Activated CD4-positive, alpha-beta memory T cell treated with anti-CD3 and anti-CD28 coated beads, Interleukin-2, amount 10 ng/mL, durations not matched to agents 7 days and 5 days (primary cell): ENCODE measurements at regions not wholly inside any gene's neighbourhood (a gene's known extent, or its start where the extent isn't known, plus 50 kb on each side); places are given as distances from the start of the nearest gene placed in this dataset.

Experiments
- CTCF ChIA-PET: fragments of 350-600 bp; sonication (Branson Sonifier 250); formaldehyde crosslinking; loops from one replicate; lab custom pipeline; 2021; ENCODE audit warnings: antibody characterized with exemption, inconsistent platforms; lab: Charles Lee
- POLR2A ChIA-PET: fragments of 350-600 bp; sonication (Branson Sonifier 250); formaldehyde crosslinking; loops from one replicate; lab custom pipeline; 2021; ENCODE audit warnings: antibody characterized with exemption; lab: Charles Lee
- DNase-seq: peaks from one replicate; pipeline ENCODE4 v3.0.0-alpha.2; 2020
- H3K27ac Mint-ChIP-seq: one replicate; pipeline ENCODE4 v1.8.0; 2021; ENCODE audit warnings: mild to moderate bottlenecking, mixed read lengths
- H3K27me3 Mint-ChIP-seq: one replicate; pipeline ENCODE4 v1.8.0; 2021; ENCODE audit warnings: mixed read lengths
- H3K36me3 Mint-ChIP-seq: one replicate; pipeline ENCODE4 v1.8.0; 2021; ENCODE audit warnings: low read depth, mixed read lengths
- H3K4me1 Mint-ChIP-seq: one replicate; pipeline ENCODE4 v1.8.0; 2021; ENCODE audit warnings: mixed read lengths
- H3K4me3 Mint-ChIP-seq: one replicate; pipeline ENCODE4 v1.8.0; 2021; ENCODE audit warnings: mild to moderate bottlenecking, mixed read lengths
- H3K9me3 Mint-ChIP-seq: one replicate; pipeline ENCODE4 v1.8.0; 2021; ENCODE audit warnings: mixed read lengths

DNA sequence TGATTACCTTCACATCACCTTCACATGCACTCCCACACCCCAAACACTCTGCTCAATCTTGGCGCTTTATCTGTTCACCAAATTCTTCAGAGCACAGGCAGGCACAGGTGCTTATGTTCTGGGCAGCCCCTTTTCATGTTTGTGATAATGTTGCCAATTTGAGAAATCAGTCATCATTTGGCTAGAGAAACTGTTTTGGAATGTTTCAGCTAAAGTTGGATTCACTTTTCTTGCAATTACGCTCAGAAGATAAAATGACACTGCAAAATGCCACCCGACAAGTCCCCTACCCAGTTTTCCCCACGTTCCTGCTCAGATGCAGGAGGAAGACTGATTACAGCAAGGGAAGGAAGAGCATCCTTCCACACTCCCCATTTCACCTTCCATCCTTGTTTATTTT is 192.9 kb upstream of the LRRN1 start:
- ChIA-PET CTCF (no interaction called here), POLR2A (no interaction called here)
- H3K9me3 Mint-ChIP-seq, result no peaks in the 10 kb centered on the region
- no peaks in the 10 kb centered on the region for H3K27me3 Mint-ChIP-seq
- no peaks in the 10 kb centered on the region for H3K4me1 Mint-ChIP-seq
- DNase-seq, result no peak
- no peaks in the 10 kb centered on the region for H3K36me3 Mint-ChIP-seq
- no peak overlapping the region for H3K4me3 Mint-ChIP-seq
- no peak overlapping the region for H3K27ac Mint-ChIP-seq

DNA sequence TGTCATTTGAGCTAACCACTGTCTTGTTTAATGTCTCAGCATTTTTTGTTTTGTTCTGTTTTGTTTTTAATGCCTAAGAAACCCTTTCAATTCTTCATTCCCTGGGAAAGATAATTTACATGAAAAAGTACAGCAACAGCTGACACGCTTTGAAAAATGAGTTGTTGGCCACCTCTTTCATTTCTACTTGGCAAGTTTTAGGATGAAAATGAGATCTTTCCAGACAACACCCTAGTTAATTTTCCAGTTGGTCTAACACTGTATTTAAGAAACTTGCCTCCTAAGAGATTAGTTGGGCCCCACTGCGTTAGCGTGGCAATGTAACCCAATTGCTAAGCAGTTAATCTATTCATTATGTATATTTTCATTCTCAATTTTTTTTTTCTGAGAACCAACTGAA is 194.0 kb upstream of the LRRN1 start:
- DNase-seq, result no peak
- Mint-ChIP-seq H3K4me3 (no peak overlapping the region), H3K9me3 (no peaks in the 10 kb centered on the region), H3K4me1 (no peaks in the 10 kb centered on the region), H3K36me3 (no peaks in the 10 kb centered on the region), H3K27me3 (no peaks in the 10 kb centered on the region), H3K27ac (no peak overlapping the region)
- ChIA-PET POLR2A (no interaction called here), CTCF (no interaction called here)

DNA sequence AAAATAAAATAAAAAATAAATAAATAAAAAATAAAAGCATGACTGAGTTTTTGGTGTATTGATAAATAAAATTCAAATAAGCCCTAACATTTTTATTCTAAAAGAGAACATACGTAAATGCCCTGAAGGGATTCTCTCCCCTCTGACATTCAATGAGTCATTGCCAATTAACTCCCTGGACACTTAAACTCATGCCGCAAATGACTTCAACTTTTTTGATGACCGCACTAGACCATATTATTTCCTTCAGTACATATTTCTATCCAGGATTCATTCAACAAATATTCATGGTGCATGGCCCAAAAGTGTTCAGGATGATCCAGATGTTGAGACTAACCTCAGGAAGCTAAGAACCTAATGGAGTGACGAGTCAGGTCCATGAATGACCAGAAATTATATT is 195.9 kb upstream of the LRRN1 start:
- CTCF ChIA-PET, result no interaction called here
- POLR2A ChIA-PET, result no interaction called here
- Mint-ChIP-seq H3K27ac (no peak overlapping the region), H3K9me3 (no peaks in the 10 kb centered on the region), H3K36me3 (no peaks in the 10 kb centered on the region), H3K4me1 (no peaks in the 10 kb centered on the region), H3K27me3 (no peaks in the 10 kb centered on the region), H3K4me3 (no peak overlapping the region)
- no peak for DNase-seq

DNA sequence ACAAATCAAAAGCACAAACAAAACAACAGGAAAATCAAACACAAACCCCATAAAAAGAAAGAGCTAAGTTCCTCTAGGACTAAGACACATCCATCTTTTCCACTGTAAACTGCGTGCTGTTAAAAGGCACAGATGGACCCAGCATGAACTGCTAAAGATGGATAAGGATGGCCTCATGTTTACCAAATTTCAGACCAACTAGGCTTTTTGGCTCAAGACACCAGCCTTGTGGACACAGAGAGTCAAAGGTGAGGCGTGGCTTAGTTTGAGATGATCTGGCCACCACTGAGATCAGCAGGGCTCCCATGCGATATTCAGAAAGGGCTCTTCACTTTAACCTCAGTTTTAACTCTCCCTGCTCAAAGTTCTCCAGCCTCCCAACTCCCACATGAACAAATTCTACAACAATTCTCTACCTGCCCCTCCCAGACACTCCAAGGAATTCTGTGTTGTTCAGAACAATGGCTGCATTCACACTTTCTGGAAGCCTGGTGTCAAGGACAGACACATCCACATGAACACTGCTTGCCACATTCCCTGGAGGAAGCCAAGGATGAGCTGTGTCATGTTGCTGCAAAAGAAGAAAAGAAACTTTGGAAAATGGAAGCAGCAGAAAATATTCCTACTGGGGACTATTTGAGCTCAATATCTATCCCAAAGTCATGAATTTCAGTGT is 198.4 kb upstream of the LRRN1 start:
- ChIA-PET POLR2A (no interaction called here), CTCF (no interaction called here)
- H3K4me3 Mint-ChIP-seq, result no peak overlapping the region
- H3K4me1 Mint-ChIP-seq, result no peaks in the 10 kb centered on the region
- H3K36me3 Mint-ChIP-seq, result no peaks in the 10 kb centered on the region
- no peaks in the 10 kb centered on the region for H3K27me3 Mint-ChIP-seq
- H3K27ac Mint-ChIP-seq, result no peak overlapping the region
- DNase-seq, result no peak
- H3K9me3 Mint-ChIP-seq, result no peaks in the 10 kb centered on the region

DNA sequence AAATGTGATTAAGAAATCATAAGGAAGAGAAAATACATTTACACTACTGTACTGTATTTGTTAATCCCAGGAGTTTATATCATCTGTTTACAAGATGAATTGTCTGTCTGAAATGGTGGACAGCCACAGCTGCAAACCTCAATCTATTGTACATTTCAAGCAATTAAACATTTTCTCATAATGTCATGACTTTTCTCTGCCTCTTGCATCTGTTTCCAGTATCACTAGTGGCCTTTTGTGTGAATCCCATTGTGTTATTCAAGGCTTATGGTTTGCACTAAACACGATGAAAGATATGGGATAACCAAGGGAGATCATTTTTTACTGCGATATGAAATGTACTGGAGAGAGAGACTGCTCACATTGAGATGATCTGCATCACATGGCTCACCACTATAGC is 200.2 kb upstream of the LRRN1 start:
- Mint-ChIP-seq H3K9me3 (no peaks in the 10 kb centered on the region), H3K27ac (no peak overlapping the region), H3K4me3 (no peak overlapping the region), H3K27me3 (no peaks in the 10 kb centered on the region), H3K36me3 (no peaks in the 10 kb centered on the region), H3K4me1 (no peaks in the 10 kb centered on the region)
- CTCF ChIA-PET, result no interaction called here
- POLR2A ChIA-PET, result no interaction called here
- DNase-seq, result no peak

DNA sequence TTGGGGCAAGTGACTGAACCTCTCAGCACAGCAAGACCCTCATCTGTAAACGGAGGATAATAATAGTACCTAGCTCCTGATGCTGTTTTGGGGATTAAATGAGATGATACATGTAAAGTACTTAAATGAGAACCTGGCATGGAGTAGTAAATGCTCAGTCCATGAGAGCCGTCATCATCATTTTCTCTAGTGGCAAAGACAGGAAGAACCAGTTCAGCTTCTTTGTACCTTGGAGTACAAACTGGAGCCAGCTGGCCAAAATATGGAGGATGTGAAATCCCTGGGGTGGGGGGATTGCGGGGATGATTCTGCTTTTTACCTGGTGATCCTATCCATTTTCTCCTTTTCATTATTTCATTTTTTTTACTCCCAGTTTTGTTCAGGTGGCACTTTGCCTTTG is 204.2 kb upstream of the LRRN1 start:
- no peak overlapping the region for H3K27ac Mint-ChIP-seq
- CTCF ChIA-PET, result no interaction called here
- H3K27me3 Mint-ChIP-seq, result no peaks in the 10 kb centered on the region
- H3K4me3 Mint-ChIP-seq, result no peak overlapping the region
- no peaks in the 10 kb centered on the region for H3K4me1 Mint-ChIP-seq
- no peaks in the 10 kb centered on the region for H3K9me3 Mint-ChIP-seq
- no peak for DNase-seq
- no peaks in the 10 kb centered on the region for H3K36me3 Mint-ChIP-seq
- POLR2A ChIA-PET, result no interaction called here

DNA sequence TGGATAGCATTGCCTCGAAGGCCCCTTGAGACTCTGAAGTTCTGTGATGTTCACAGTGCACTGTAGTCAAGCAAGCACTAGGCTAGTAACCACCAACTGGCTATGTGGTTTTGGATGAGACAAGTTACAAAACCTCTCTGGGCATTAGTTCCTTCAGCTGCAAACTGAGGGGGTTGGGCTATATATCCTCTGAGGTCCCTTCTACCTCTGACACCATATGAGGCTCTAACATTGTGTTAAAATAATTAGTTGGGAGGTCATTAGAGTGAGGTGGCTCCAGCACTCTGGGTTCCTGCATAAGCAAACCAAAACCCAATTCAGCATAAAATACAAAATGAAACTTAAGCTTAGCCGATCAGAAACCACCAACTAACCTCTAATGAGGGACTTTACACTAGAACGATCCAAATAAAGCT is 209.5 kb upstream of the LRRN1 start:
- H3K4me3 Mint-ChIP-seq, result no peak overlapping the region
- H3K36me3 Mint-ChIP-seq, result no peaks in the 10 kb centered on the region
- no peak for DNase-seq
- no peaks in the 10 kb centered on the region for H3K27me3 Mint-ChIP-seq
- H3K4me1 Mint-ChIP-seq, result no peaks in the 10 kb centered on the region
- H3K27ac Mint-ChIP-seq, result no peak overlapping the region
- no peaks in the 10 kb centered on the region for H3K9me3 Mint-ChIP-seq
- POLR2A ChIA-PET, result no interaction called here
- CTCF ChIA-PET, result no interaction called here

DNA sequence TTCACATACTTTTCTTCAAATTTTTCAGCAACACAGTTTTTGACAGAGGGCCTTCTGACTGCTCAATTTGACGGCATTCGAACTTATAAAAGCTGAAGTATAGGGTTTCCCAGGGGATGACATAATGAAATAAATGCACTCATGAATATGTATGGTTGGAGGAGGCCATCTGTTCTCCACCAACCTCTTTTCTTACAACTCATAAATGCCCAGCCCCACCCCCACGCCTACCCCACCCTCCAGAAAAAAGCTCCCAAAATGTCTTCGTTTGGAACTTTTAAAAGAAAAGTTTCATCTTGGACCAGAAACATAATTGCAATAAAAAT is 211.6 kb upstream of the LRRN1 start:
- Mint-ChIP-seq H3K36me3 (no peaks in the 10 kb centered on the region), H3K4me3 (no peak overlapping the region), H3K9me3 (no peaks in the 10 kb centered on the region), H3K4me1 (no peaks in the 10 kb centered on the region), H3K27ac (no peak overlapping the region), H3K27me3 (no peaks in the 10 kb centered on the region)
- POLR2A ChIA-PET, result no interaction called here
- DNase-seq, result no peak
- CTCF ChIA-PET, result no interaction called here

DNA sequence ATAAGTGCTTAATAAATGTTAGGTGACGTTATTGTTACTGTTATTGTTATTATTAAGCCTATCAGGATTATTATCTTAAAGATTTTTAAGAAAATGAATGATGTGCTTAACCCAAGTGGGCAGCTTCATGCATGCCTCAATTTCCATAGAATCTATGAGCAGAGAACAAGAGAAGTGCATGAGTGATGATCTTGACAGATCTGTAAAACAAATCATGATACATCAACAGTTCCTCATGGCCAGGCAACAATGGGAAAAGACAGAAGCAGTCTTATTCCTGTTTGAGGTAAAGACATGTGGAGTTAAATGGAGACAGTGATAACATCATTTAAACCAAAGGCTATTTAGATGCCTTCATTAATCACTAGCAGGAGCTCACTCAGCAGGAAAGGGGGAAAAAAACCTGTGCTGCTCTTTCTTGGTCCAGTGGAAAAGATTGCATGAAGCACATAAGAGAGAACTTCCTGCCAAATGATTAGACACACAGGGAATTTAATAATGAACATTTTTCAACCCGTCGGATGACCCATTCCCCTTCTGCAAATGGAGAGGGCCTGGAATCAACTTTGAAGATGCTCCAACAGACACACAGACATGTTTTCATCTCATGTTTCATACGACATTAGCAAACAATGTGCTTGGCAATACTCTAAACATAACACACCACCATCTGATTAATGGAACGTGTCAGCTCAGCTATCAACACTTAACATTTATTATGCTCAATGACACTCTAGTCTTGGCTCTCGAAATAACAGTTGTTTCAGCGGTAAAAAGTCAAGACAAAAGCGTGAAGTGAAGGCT is 212.2 kb upstream of the LRRN1 start:
- CTCF ChIA-PET, result no interaction called here
- no peaks in the 10 kb centered on the region for H3K4me1 Mint-ChIP-seq
- POLR2A ChIA-PET, result no interaction called here
- H3K9me3 Mint-ChIP-seq, result no peaks in the 10 kb centered on the region
- no peak overlapping the region for H3K27ac Mint-ChIP-seq
- no peak overlapping the region for H3K4me3 Mint-ChIP-seq
- DNase-seq, result no peak
- H3K27me3 Mint-ChIP-seq, result no peaks in the 10 kb centered on the region
- H3K36me3 Mint-ChIP-seq, result no peaks in the 10 kb centered on the region

DNA sequence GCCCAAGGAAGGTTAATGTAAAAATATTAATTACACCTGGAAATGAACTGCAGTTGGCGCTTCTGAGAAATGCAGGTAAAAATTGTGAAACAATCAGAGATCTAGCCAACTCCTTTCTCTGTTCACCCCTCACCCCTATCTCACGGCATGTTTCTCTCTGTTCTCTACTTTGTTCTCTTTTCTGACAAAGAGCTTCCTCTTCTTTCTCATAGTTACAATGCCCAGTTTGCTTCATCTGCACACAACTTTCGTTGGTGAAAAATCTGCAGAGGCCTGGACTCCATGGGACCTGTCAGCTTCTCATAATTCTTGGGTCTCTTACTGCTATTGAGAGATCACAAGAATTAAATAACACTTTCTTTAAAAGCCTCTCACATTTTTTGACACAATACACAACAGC is 212.9 kb upstream of the LRRN1 start:
- CTCF ChIA-PET, result no interaction called here
- Mint-ChIP-seq H3K36me3 (no peaks in the 10 kb centered on the region), H3K27me3 (no peaks in the 10 kb centered on the region), H3K4me1 (no peaks in the 10 kb centered on the region), H3K4me3 (no peak overlapping the region), H3K27ac (no peak overlapping the region), H3K9me3 (no peaks in the 10 kb centered on the region)
- POLR2A ChIA-PET, result no interaction called here
- no peak for DNase-seq

DNA sequence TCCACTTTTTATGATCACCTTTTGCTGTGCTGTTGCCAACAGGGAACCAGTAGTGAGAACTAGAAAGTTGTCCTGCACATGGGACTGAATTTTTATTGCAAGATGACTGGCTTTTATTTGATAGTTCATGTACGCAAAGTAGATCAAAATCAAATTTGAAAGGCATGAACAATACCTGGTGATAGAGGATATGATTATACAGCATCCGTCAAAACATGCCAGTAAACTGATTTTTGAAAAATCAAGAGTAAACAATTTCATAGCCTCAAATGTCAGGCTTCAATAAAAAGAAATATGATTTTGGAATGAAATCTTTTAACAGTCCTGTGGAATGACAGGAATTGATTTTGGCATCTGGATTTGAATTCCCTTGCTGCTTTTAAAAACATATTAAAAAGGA is 219.6 kb upstream of the LRRN1 start:
- no peak for DNase-seq
- H3K27me3 Mint-ChIP-seq, result no peaks in the 10 kb centered on the region
- no peaks in the 10 kb centered on the region for H3K36me3 Mint-ChIP-seq
- no peak overlapping the region for H3K27ac Mint-ChIP-seq
- no peaks in the 10 kb centered on the region for H3K4me1 Mint-ChIP-seq
- ChIA-PET POLR2A (no interaction called here), CTCF (no interaction called here)
- H3K4me3 Mint-ChIP-seq, result no peak overlapping the region
- no peaks in the 10 kb centered on the region for H3K9me3 Mint-ChIP-seq

DNA sequence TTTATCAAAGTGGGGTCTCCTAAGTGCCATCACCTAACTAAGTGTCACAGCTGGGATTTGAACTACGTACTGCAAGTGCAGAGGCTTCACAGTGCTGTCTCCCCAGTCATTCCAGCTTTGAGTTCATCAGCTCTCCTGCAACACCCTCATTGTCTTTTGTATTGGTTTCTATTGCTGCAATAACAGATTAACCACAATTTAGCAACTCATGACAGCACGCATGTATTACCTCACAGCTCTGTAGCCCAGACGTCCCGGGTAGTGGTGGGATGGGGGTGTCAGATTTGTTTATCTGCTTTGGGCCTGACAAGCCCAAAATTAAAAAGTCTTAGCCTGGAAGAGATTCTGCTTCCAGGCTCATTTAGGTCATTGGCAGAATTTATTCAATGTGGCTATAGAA is 220.5 kb upstream of the LRRN1 start:
- no peaks in the 10 kb centered on the region for H3K36me3 Mint-ChIP-seq
- ChIA-PET POLR2A (no interaction called here), CTCF (no interaction called here)
- no peak overlapping the region for H3K4me3 Mint-ChIP-seq
- no peaks in the 10 kb centered on the region for H3K9me3 Mint-ChIP-seq
- no peaks in the 10 kb centered on the region for H3K4me1 Mint-ChIP-seq
- DNase-seq, result no peak
- no peaks in the 10 kb centered on the region for H3K27me3 Mint-ChIP-seq
- H3K27ac Mint-ChIP-seq, result no peak overlapping the region

DNA sequence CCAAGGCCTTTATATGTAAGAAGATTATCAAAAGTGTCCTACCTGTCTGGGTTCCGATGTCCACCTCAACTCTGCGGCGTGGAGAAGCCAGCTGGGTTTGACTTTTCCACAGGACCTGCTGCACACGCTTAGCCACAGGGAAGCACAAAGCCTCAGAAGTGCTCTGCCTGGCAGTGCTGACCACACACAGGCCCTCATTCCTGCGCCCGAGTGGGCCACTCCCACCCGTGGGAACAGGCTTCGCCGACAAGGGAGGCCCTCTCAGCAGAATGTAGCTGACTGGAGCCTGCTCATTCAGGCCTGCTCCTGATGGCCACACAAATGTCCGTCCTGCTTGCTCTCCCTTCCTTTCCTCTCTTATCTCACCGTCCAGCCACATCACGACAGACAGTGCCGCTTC is 221.4 kb upstream of the LRRN1 start:
- H3K4me3 Mint-ChIP-seq, result no peak overlapping the region
- H3K36me3 Mint-ChIP-seq, result no peaks in the 10 kb centered on the region
- no peak for DNase-seq
- CTCF ChIA-PET, result no interaction called here
- H3K27ac Mint-ChIP-seq, result no peak overlapping the region
- no peaks in the 10 kb centered on the region for H3K4me1 Mint-ChIP-seq
- H3K27me3 Mint-ChIP-seq, result no peaks in the 10 kb centered on the region
- POLR2A ChIA-PET, result no interaction called here
- H3K9me3 Mint-ChIP-seq, result no peaks in the 10 kb centered on the region

DNA sequence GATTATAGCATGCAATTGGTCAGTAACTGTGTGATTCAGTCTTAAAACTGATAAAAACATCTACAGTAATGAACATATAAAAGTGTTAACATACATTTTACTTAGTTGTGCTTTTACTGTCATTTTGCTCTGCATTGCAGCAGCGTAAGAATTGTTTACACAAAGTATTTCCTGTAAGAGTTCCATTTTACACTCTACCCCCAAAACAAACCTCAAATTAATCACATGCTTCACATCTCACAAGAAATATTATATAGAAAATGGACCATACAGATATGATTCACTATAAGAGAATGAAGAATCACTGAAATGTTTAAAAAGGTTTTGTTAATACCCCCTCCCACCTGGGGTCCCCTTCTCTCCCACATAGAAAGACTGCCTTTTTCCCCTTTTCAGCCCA is 225.9 kb upstream of the LRRN1 start:
- no peak overlapping the region for H3K27ac Mint-ChIP-seq
- H3K4me1 Mint-ChIP-seq, result no peaks in the 10 kb centered on the region
- no peaks in the 10 kb centered on the region for H3K27me3 Mint-ChIP-seq
- CTCF ChIA-PET, result no interaction called here
- no peak for DNase-seq
- H3K9me3 Mint-ChIP-seq, result no peaks in the 10 kb centered on the region
- POLR2A ChIA-PET, result no interaction called here
- H3K36me3 Mint-ChIP-seq, result no peaks in the 10 kb centered on the region
- H3K4me3 Mint-ChIP-seq, result no peak overlapping the region
